GM20000 (cell line): ENCODE measurements at regions not wholly inside any gene's neighbourhood (a gene's known extent, or its start where the extent isn't known, plus 50 kb on each side); places are given as distances from the start of the nearest gene placed in this dataset.
"Not testable (repeated sequence)": the region's sequence is repeated elsewhere in the genome, so short reads cannot be mapped to it uniquely, and the experiment has no call there.

ENCODE experiments used
- DNase-seq: peaks from one replicate; pipeline ENCODE4 v3.0.0; 2012; ENCODE audit warnings: low spot score
- TF ChIP-seq, protein P1 (sequence below): IDR thresholded peaks from 2 replicates; pipeline ENCODE4 v1.5.1; 2012; ENCODE audit warnings: mild to moderate bottlenecking, control low read depth; ENCODE audit errors: extremely low read depth, missing control alignments

DNA sequence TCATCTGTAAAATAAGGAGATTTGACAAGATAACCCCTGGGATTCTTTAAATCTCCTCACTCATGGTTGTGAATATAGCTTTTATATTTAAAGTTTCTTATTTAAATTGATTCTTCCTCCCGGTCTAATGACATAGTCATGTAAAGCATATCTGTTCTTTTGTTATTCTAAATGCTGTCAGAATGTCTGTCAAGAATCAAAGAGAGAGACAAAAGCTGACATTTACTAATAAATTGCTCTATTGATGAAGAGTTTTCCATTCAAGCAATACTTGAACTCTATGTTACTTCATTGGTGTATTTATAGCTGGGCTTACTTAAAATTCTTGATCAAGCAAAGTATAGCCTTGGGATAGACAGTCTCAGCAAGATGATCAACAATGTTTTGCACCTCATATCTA lies 865.8 kb downstream of the TBC1D32 start:
- DNase-seq, result no peak
- TF ChIP-seq, protein P1, sequence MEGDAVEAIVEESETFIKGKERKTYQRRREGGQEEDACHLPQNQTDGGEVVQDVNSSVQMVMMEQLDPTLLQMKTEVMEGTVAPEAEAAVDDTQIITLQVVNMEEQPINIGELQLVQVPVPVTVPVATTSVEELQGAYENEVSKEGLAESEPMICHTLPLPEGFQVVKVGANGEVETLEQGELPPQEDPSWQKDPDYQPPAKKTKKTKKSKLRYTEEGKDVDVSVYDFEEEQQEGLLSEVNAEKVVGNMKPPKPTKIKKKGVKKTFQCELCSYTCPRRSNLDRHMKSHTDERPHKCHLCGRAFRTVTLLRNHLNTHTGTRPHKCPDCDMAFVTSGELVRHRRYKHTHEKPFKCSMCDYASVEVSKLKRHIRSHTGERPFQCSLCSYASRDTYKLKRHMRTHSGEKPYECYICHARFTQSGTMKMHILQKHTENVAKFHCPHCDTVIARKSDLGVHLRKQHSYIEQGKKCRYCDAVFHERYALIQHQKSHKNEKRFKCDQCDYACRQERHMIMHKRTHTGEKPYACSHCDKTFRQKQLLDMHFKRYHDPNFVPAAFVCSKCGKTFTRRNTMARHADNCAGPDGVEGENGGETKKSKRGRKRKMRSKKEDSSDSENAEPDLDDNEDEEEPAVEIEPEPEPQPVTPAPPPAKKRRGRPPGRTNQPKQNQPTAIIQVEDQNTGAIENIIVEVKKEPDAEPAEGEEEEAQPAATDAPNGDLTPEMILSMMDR, result no peak

DNA sequence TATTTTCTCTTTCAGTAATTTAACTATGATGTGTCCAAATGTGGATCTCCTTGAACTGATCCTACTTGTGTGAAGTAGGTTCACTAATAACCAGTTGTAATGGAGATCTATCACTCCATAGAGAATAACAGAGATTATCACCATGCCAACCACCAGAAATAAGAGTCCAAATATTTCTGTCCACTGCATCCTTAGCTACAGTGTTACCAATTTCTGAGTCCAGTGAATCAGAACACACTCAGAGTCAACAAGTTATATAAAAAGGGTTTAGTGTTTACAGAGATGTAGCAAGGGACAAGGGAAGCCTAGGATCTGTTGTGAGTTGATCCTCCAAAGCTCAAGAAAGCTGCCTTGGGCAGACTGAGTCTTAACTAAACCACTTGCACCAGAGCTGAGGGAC lies 882.8 kb downstream of the TBC1D32 start:
- TF ChIP-seq, protein P1, result no peak

DNA sequence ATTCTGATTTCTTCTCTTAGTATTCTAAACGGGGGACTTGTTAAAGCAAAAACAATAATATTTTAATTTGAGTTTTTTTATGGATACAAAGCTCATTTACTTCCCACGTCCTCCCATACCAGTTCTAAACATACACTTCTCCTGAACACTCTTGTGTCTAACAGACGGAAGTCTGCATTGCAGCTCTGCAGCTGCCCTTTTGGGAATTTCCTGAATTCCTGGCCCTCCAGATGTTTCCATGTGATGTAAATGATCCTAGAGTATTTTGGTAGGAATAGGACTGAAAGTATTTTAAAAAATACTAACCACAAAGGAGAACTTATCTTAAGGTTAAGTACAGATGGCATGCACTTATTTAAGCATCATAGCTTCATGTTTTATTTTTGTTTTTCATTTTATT lies 886.7 kb downstream of the TBC1D32 start:
- TF ChIP-seq, protein P1, result no peak
- DNase-seq, result no peak

More for the DNA sequence above, 882.8 kb downstream of the TBC1D32 start:
- DNase-seq, result no peak

DNA sequence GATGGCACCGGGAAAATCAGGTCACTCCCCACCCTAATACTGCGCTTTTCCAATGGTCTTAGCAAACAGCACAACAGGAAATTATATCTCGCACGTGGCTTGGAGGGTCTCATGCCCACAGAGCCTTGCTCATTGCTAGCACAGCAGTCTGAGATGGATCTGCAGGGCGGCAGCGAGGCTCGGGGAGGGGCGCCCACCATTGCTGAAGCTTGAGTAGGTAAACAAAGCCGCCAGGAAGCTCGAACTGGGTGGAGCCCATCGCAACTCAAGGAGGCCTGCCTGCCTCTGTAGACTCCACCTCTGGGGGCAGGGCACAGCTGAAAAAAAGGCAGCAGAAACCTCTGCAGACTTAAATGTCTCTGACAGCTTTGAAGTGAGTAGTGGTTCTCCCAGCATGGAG lies 901.4 kb downstream of the TBC1D32 start:
- DNase-seq, result not testable (repeated sequence)

DNA sequence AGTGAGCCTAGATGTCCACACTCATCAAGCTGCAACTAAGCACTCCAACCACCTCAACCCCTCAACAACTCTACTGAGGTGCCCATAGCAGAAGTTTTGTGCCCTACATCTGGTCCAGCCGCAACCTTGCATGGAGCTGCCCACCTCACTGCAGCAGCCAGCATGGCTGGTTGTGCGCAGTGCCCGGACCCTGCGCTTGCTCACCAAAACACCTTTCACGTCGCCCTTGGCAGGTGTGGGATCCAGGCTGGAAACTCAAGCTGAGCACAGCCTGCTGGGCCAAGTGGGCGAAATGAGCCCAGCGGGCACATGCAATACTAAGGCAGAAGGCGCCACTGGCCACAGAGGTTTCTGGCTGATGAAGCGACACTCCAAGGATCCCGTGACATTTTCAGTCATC lies 902.4 kb downstream of the TBC1D32 start:
- no peak for DNase-seq
- TF ChIP-seq, protein P1, result no peak

DNA sequence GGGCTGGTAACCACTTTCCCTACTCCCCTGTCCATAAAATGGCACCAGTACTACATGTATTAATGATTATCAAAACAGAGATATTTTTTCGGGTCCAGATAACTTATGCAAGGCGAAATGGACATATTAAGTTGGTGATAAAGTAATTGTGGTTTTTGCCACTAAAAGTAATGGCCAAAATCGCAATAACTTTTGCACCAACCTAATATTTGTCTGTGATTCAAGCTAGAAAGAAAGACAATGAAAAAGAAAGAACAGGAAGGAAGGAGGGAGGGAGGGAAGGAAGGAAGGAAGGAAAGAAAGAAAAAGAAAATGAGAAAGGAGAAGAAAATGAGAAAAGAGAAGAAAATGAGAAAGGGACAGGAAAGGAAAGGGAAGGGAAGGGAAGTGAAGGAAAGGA lies 922.9 kb downstream of the TBC1D32 start:
- TF ChIP-seq, protein P1, result no peak
- DNase-seq, result no peak

DNA sequence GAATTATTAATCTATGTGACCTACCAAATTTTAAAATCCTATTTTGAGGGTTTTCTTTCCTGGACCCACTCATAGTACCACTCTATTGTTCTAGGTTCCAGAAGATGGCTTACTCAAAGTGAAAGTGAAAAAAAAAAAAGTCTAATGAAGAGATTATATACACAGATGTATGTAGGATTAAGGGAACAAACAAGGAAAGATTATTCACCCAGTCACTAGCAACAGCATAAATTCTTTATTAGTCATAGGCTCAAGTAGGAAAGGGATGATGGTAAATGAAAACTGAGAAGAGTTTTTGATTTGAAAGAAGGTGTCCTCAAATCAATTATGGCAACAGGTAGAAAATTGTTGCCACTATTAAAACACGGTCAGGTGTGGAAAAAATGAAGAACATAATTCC lies 923.7 kb downstream of the TBC1D32 start:
- DNase-seq, result no peak
- TF ChIP-seq, protein P1, result no peak

DNA sequence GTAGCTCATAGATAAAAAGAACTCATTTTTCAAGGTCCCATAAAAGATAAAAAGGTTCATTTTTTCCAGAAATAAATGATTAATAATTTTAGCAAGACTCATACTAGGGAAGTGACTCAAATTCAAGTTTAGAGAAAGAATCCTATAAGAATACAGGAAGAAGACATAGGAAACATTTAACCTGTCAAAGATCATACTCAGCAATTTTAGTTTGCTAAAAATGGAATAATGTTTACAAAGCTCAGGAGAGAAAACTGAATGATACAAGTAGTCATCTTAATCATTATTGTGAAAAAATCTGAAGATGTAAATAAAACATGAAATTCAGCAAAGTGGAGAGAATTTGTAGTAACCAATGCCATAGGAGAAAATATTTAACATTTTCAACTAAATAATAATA lies 926.6 kb downstream of the TBC1D32 start:
- DNase-seq, result no peak
- TF ChIP-seq, protein P1, result no peak
